Calu3 (cell line): ENCODE measurements at regions not wholly inside any gene's neighbourhood (a gene's known extent, or its start where the extent isn't known, plus 50 kb on each side); places are given as distances from the start of the nearest gene placed in this dataset.

Experiments used
- BruUV-seq: library from RNA; stranded (reverse); fragments of 400-500 nt; replicated peaks from 2 replicates; lab custom pipeline; 2021; lab: Mats Ljungman, UMichigan
- CTCF ChIA-PET: fragments of 300-600 bp; sonication (Branson Sonifier 250); formaldehyde crosslinking; loops from one replicate; lab custom pipeline; 2022; ENCODE audit warnings: antibody characterized with exemption; lab: Charles Lee
- DNase-seq: peaks from one replicate; pipeline ENCODE4 v3.0.0; 2022
- H3K27ac Mint-ChIP-seq: one replicate; pipeline ENCODE4 v1.8.0; 2022; ENCODE audit warnings: mixed read lengths; ENCODE audit not compliant: unreplicated experiment
- H3K27me3 Mint-ChIP-seq: one replicate; pipeline ENCODE4 v1.8.0; 2022; ENCODE audit warnings: mixed read lengths; ENCODE audit not compliant: unreplicated experiment
- H3K36me3 Mint-ChIP-seq: one replicate; pipeline ENCODE4 v1.8.0; 2022; ENCODE audit warnings: mild to moderate bottlenecking, moderate library complexity, mixed read lengths; ENCODE audit not compliant: insufficient read depth, unreplicated experiment
- H3K4me1 Mint-ChIP-seq: one replicate; pipeline ENCODE4 v1.8.0; 2022; ENCODE audit warnings: mild to moderate bottlenecking, low read depth, mixed read lengths; ENCODE audit not compliant: unreplicated experiment
- H3K4me3 Mint-ChIP-seq: one replicate; pipeline ENCODE4 v1.8.0; 2022; ENCODE audit warnings: mild to moderate bottlenecking, low read depth, moderate library complexity, mixed read lengths; ENCODE audit not compliant: unreplicated experiment
- H3K9me3 Mint-ChIP-seq: one replicate; pipeline ENCODE4 v1.8.0; 2022; ENCODE audit warnings: low read depth, mixed read lengths; ENCODE audit not compliant: unreplicated experiment
- intact Hi-C: fragments of 100-400 bp; cut with micrococcal nuclease; formaldehyde crosslinking; loops from one replicate; pipeline ENCODE4 v1.10.0; 2022; ENCODE audit not compliant: unreplicated experiment
- TF ChIP-seq, protein P1 (sequence below): fragments of 200-600 bp; IDR thresholded peaks from one replicate; pipeline ENCODE4 v1.8.0; 2022; ENCODE audit warnings: antibody characterized with exemption; ENCODE audit not compliant: unreplicated experiment

DNA sequence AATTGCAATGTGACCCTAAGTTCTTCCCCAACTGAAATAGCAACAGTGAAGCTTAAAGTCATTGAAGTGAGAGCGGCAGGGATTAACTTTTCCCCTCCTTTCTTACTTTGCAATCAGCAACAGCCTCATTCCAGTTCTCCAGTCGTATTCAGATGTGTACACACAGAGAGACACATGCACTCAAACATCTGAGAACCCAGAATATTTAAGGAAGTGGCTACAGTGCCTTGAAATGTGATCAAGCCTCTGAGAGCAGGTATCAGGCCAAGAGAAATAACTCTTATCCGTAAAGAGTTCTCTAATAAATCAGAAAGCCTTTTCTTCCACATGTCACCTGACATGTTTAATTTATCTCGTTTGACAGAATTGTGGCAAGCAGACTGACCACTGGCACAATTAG lies 388.9 kb upstream of the NPVF start:
- CTCF ChIA-PET, result no interaction called here
- Mint-ChIP-seq H3K27me3 (peaks cover 95% of the 10 kb centered on the region), H3K9me3 (no peaks in the 10 kb centered on the region), H3K4me1 (no peaks in the 10 kb centered on the region), H3K27ac (no peak overlapping the region), H3K36me3 (no peaks in the 10 kb centered on the region), H3K4me3 (no peak overlapping the region)
- intact Hi-C loops, result no loop called here
- no TSS peak for BruUV-seq
- DNase-seq, result no peak
- TF ChIP-seq, protein P1, sequence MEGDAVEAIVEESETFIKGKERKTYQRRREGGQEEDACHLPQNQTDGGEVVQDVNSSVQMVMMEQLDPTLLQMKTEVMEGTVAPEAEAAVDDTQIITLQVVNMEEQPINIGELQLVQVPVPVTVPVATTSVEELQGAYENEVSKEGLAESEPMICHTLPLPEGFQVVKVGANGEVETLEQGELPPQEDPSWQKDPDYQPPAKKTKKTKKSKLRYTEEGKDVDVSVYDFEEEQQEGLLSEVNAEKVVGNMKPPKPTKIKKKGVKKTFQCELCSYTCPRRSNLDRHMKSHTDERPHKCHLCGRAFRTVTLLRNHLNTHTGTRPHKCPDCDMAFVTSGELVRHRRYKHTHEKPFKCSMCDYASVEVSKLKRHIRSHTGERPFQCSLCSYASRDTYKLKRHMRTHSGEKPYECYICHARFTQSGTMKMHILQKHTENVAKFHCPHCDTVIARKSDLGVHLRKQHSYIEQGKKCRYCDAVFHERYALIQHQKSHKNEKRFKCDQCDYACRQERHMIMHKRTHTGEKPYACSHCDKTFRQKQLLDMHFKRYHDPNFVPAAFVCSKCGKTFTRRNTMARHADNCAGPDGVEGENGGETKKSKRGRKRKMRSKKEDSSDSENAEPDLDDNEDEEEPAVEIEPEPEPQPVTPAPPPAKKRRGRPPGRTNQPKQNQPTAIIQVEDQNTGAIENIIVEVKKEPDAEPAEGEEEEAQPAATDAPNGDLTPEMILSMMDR, result no peak

DNA sequence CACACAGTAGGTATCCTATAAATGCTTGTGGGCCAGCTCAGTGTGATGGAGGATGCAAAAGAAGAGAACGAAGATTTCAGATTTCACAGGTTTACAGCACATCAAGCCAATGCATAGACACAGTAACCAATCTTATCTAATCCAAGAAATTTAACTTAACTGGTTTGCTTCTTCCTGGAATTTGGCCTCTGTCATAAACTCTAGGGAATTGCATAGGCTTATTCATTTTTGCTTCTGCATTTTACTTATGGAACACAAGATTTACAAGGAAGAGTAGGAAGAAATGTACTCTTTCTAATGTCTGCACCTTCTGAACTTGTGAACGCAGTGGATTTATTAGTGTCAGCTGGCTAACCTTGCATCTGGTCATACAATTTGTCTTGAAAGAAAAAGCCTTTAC lies 389.4 kb upstream of the NPVF start:
- CTCF ChIA-PET, result no interaction called here
- H3K27ac Mint-ChIP-seq, result no peak overlapping the region
- no TSS peak for BruUV-seq
- H3K36me3 Mint-ChIP-seq, result no peaks in the 10 kb centered on the region
- DNase-seq, result no peak
- no peaks in the 10 kb centered on the region for H3K9me3 Mint-ChIP-seq
- peaks cover 95% of the 10 kb centered on the region for H3K27me3 Mint-ChIP-seq
- TF ChIP-seq, protein P1, result no peak
- no peak overlapping the region for H3K4me3 Mint-ChIP-seq
- intact Hi-C loops, result no loop called here
- no peaks in the 10 kb centered on the region for H3K4me1 Mint-ChIP-seq

DNA sequence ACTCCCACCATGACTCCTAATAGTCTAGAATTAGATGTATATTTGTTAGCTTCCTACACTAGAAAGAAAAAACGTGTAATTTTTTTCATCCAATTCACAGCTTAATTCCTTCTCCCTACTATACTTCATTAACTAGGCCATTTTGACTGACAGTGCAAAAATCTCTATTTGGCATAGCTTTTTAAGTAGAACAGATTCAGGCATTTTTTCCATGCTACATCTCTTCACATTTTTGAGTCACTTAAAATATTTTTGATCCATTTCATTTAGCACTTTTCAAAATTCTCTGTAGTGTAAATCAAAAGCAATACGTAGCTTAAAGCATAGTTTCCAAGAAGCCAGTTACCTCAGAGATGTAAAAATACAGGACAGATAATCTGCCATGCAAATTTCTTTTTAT lies 391.1 kb upstream of the NPVF start:
- Mint-ChIP-seq H3K36me3 (no peaks in the 10 kb centered on the region), H3K4me1 (no peaks in the 10 kb centered on the region), H3K27ac (no peak overlapping the region), H3K4me3 (no peak overlapping the region), H3K9me3 (no peaks in the 10 kb centered on the region), H3K27me3 (peaks cover 83% of the 10 kb centered on the region)
- TF ChIP-seq, protein P1, result no peak
- CTCF ChIA-PET, result interaction anchor here (0.5 to 1.2 kb wide), 4 partner anchors 20 to 141 kb away, joined by 3 to 4 read pairs (median 3); no protein-coding TSS in a partner anchor
- BruUV-seq, result no TSS peak
- intact Hi-C loops, result no loop called here
- no peak for DNase-seq

DNA sequence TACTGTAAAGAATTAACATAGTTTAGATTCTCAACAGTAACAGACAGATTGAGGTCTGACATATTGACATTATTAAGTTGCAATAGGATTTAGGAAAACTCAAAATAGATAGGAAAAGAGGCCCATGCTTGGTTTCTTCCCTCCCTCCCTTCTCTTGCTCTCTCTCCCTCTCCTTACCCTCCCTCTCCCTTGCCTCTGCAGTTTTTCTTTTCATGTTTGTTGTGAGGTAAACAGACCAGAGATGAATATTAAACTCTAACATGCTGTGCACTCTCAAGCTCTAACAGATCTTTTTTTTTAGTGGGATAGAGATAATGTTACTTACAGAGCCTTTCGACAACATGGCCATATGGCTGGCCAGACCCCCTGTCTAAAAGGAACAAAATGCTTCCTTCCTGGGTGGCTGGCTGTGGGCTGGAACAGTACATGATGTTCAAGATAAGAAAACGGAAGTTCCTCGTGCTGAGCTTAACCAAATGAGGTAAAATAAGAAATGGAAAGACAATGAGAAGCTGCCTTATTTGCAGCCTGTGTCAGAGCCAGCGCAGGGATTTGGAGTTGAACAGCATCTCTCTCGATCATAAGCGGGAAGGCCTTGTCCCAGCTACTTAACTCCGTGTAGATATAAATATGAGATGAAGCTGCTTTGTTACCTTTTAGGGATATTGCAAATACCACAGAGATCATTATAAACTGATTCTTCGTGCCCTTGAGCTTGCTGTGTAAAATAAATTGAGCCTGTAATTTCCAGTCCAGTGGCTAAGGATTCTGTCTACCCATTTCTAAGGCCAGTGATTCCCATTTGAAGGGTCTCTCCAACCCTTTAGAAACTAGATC lies 391.9 kb upstream of the NPVF start:
- H3K27ac Mint-ChIP-seq, result no peak overlapping the region

More for the DNA sequence above, 391.9 kb upstream of the NPVF start:
- Mint-ChIP-seq H3K27me3 (peaks cover 83% of the 10 kb centered on the region), H3K4me3 (no peak overlapping the region), H3K9me3 (no peaks in the 10 kb centered on the region), H3K4me1 (no peaks in the 10 kb centered on the region), H3K36me3 (no peaks in the 10 kb centered on the region)
- CTCF ChIA-PET, result interaction anchor here (1.2 kb wide), 1 partner anchor 133 kb away, joined by 4 read pairs; no protein-coding TSS in a partner anchor
- TF ChIP-seq, protein P1, result no peak
- intact Hi-C loops, result loop anchor here (5.0 kb wide), 1 partner anchor 563 kb away; no protein-coding TSS in a partner anchor
- no TSS peak for BruUV-seq
- DNase-seq, result no peak
